GDM1 (cell line): ENCODE measurements at regions not wholly inside any gene's neighbourhood (a gene's known extent, or its start where the extent isn't known, plus 50 kb on each side); places are given as distances from the start of the nearest gene placed in this dataset.

Source experiments
- DNase-seq: peaks from one replicate; lab custom pipeline; 2025; lab: John Stamatoyannopoulos, UW

- DNase-seq = no peak
These were observed 54.6 kb upstream of the PARM1 start for GRCh38 chr4:74878323-74878722.

- DNase-seq = no peak
These were observed 57.5 kb upstream of the PARM1 start for GRCh38 chr4:74875451-74875850.

GRCh38 chr4:74874753-74875367, 58.1 kb upstream of the PARM1 start:
- DNase-seq = peak; percentile 53

GRCh38 chr4:74873545-74874301, 59.2 kb upstream of the PARM1 start:
- DNase-seq = no peak

GRCh38 chr4:74858921-74859562, 64.7 kb upstream of the BTC start:
- DNase-seq = no peak

GRCh38 chr4:74855879-74856278, 61.6 kb upstream of the BTC start:
- DNase-seq = no peak

- DNase-seq = no peak
These were observed 54.5 kb upstream of the BTC start for GRCh38 chr4:74848774-74849173.

- no peak for DNase-seq
These were observed 51.5 kb upstream of the BTC start for GRCh38 chr4:74845834-74846233.
